ENCODE measurements at regions not wholly inside any gene's neighbourhood (a gene's known extent, or its start where the extent isn't known, plus 50 kb on each side); places are given as distances from the start of the nearest gene placed in this dataset.

- ChIA-PET CTCF (no interaction called here), POLR2A (no interaction called here), SMC1A (ENCODE audit: uncharacterized antibody, unreplicated experiment) (no interaction called here), RAD21 (ENCODE audit: unreplicated experiment) (no interaction called here)
- intact Hi-C loops (cut with micrococcal nuclease; ENCODE audit: unreplicated experiment) (no loop called here), in situ Hi-C loops (cut with MboI) (no loop called here)
- 15% methylated on average over 3 of the region's 3 CpGs for WGBS (ENCODE audit: insufficient coverage, insufficient replicate concordance, low lambda C conversion rate, missing lambda C conversion rate)
- Histone ChIP-seq H3K4me2 (ENCODE audit: control insufficient read depth, insufficient read depth) (no peak overlapping the region), H2AFZ (ENCODE audit: control insufficient read depth, low read depth, low read length) (no peak overlapping the region), H3K9ac (ENCODE audit: control insufficient read depth, insufficient read depth, low read length) (no peak overlapping the region), H3K36me3 (ENCODE audit: control insufficient read depth in 2 of 2, insufficient read depth in 2 of 2, low read length in 1 of 2) (no peaks in the 10 kb centered on the region), H4K20me1 (ENCODE audit: control insufficient read depth, insufficient read depth) (no peaks in the 10 kb centered on the region), H3K27me3 (replicated peaks in 1 of 2; ENCODE audit: control insufficient read depth in 2 of 2, insufficient read depth in 2 of 2, low read length in 1 of 2) (no peaks in the 10 kb centered on the region), H3K27ac (ENCODE audit: control insufficient read depth, insufficient read depth) (no peak overlapping the region), H3K79me2 (ENCODE audit: control insufficient read depth, insufficient read depth, low read length) (no peaks in the 10 kb centered on the region), H3K4me3 (no peak overlapping the region), H3K9me3 (replicated peaks; ENCODE audit: control insufficient read depth, insufficient read depth, low read length) (no peaks in the 10 kb centered on the region), H3K4me1 (ENCODE audit: control insufficient read depth, insufficient read depth, low read length) (no peaks in the 10 kb centered on the region)
- TF ChIP-seq HDAC2 (IDR thresholded peaks at IDR 0.05) (no peak), DPF2 (IDR thresholded peaks at IDR 0.05) (no peak), ESRRA (IDR thresholded peaks at IDR 0.05; ENCODE audit: low read length) (no peak), NFYB (IDR thresholded peaks at IDR 0.05; ENCODE audit: insufficient read depth, low read depth, low read length) (no peak), BCLAF1 (IDR thresholded peaks at IDR 0.05) (no peak)
- TF ChIP-seq, protein P1, sequence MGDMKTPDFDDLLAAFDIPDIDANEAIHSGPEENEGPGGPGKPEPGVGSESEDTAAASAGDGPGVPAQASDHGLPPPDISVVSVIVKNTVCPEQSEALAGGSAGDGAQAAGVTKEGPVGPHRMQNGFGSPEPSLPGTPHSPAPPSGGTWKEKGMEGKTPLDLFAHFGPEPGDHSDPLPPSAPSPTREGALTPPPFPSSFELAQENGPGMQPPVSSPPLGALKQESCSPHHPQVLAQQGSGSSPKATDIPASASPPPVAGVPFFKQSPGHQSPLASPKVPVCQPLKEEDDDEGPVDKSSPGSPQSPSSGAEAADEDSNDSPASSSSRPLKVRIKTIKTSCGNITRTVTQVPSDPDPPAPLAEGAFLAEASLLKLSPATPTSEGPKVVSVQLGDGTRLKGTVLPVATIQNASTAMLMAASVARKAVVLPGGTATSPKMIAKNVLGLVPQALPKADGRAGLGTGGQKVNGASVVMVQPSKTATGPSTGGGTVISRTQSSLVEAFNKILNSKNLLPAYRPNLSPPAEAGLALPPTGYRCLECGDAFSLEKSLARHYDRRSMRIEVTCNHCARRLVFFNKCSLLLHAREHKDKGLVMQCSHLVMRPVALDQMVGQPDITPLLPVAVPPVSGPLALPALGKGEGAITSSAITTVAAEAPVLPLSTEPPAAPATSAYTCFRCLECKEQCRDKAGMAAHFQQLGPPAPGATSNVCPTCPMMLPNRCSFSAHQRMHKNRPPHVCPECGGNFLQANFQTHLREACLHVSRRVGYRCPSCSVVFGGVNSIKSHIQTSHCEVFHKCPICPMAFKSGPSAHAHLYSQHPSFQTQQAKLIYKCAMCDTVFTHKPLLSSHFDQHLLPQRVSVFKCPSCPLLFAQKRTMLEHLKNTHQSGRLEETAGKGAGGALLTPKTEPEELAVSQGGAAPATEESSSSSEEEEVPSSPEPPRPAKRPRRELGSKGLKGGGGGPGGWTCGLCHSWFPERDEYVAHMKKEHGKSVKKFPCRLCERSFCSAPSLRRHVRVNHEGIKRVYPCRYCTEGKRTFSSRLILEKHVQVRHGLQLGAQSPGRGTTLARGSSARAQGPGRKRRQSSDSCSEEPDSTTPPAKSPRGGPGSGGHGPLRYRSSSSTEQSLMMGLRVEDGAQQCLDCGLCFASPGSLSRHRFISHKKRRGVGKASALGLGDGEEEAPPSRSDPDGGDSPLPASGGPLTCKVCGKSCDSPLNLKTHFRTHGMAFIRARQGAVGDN (IDR thresholded peaks at IDR 0.05), result no peak
- TF ChIP-seq, protein P2, sequence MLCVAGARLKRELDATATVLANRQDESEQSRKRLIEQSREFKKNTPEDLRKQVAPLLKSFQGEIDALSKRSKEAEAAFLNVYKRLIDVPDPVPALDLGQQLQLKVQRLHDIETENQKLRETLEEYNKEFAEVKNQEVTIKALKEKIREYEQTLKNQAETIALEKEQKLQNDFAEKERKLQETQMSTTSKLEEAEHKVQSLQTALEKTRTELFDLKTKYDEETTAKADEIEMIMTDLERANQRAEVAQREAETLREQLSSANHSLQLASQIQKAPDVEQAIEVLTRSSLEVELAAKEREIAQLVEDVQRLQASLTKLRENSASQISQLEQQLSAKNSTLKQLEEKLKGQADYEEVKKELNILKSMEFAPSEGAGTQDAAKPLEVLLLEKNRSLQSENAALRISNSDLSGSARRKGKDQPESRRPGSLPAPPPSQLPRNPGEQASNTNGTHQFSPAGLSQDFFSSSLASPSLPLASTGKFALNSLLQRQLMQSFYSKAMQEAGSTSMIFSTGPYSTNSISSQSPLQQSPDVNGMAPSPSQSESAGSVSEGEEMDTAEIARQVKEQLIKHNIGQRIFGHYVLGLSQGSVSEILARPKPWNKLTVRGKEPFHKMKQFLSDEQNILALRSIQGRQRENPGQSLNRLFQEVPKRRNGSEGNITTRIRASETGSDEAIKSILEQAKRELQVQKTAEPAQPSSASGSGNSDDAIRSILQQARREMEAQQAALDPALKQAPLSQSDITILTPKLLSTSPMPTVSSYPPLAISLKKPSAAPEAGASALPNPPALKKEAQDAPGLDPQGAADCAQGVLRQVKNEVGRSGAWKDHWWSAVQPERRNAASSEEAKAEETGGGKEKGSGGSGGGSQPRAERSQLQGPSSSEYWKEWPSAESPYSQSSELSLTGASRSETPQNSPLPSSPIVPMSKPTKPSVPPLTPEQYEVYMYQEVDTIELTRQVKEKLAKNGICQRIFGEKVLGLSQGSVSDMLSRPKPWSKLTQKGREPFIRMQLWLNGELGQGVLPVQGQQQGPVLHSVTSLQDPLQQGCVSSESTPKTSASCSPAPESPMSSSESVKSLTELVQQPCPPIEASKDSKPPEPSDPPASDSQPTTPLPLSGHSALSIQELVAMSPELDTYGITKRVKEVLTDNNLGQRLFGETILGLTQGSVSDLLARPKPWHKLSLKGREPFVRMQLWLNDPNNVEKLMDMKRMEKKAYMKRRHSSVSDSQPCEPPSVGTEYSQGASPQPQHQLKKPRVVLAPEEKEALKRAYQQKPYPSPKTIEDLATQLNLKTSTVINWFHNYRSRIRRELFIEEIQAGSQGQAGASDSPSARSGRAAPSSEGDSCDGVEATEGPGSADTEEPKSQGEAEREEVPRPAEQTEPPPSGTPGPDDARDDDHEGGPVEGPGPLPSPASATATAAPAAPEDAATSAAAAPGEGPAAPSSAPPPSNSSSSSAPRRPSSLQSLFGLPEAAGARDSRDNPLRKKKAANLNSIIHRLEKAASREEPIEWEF (IDR thresholded peaks at IDR 0.05; ENCODE audit: insufficient replicate concordance, low read depth, low read length), result no peak
- ATAC-seq, result no peak
- DNase-seq (ENCODE audit: low read depth, low spot score), result no peak
- BruUV-seq (replicated peaks), result no TSS peak
- FAIRE-seq, result no peak
Observed at GRCh38 chr9:118306801-118307200, 602.6 kb downstream of the TLR4 start.

Measured in GM12878 (cell line).